SKM-1 treated with dmso at 0.1 percent for 144 hours (cell line): ENCODE measurements at regions not wholly inside any gene's neighbourhood (a gene's known extent, or its start where the extent isn't known, plus 50 kb on each side); places are given as distances from the start of the nearest gene placed in this dataset.

Source experiments
- DNase-seq: peaks from one replicate; lab custom pipeline; 2025; ENCODE audit not compliant: unreplicated experiment; lab: John Stamatoyannopoulos, UW

DNA sequence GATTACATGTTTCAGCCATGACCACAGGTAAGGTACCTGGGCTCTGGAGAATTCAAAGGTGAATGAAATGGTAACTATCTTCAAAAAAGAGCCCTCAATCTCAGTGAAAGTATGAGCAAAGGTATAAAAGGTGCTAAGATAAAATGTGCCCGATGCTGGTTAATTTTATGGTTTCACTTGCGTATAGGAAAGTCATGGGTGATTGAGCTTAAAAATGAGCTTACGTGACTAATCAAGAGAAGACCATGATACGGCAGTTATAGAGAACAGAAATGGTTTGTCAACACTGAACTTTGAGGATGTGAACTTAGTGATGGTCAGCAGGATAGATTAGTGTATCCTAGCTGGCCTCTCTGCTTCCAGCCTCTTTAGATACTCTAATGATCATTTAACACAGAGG, 320.1 kb downstream of the DEPDC1B start:
- DNase-seq, result no peak

DNA sequence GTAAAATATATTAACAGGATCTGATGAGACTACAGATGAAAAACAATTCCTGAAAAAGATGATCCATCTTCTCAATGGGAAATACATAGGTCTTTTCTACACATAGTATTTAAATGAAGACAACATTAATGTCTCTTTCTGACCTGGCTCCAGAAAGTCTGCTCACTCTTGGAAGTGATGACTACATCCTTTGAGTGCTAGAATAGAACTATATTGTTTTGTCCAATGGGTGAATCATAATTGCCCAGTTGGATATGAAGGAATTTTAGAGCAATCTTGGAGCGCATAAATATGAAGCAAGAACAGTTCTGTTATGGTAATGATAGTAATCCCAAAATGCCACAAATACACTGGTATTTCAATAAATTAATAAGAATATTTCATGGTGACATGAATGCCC, 322.1 kb downstream of the DEPDC1B start:
- no peak for DNase-seq

DNA sequence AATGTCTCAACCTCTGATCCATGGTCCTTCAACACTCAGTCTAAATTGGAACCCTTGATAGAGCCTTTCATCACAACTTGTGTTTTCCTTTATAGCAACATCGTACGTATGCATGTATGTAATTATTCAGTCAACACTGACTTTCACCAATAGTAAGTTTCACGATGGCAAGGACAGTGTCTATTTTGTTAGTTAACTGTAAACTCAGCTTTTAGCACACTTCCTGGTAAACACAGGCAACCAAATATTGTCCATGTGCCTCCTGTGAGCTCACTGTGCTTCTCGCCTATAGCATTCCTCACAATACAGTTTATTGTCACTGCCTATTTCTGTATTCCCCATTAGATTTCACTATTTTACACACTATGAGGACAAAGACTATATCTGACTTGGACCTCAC, 323.1 kb downstream of the DEPDC1B start:
- no peak for DNase-seq

DNA sequence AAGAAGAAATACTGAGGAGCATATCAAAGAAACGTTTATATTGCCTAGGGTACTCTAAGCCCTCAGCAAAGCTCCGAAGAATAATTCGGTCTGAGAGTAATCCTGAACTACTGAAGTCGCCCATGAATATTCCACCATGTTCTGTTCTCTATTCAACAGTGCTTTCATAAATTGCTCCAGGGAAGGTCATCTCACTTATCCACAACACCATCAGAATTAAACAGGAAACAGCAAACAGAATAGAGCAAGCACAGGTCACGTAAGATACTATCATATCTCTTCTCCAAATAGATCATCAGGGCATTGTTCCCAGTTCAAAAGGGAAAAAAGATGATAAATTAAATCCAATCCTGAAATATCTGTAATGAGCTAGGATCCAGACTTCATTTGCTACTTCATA, 325.6 kb downstream of the DEPDC1B start:
- no peak for DNase-seq

DNA sequence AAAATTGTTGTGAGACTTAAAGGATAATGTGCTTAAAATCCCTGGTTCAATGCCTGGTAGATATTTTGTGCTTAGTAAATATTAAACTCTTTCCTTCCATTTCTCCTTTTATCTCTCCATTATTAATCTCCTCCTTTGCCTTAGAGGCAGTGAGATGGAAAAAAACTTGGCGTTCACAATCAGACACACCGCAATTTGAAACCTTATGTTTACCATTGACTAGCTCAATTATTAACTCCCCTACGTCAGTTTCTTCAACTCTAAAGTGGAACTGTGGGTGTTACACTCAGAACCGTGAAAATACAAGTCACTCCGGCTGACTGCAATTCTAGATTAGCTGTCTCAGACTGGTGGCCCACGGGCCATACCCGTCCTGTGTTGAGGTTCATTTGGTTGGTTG, 327.2 kb downstream of the DEPDC1B start:
- no peak for DNase-seq

DNA sequence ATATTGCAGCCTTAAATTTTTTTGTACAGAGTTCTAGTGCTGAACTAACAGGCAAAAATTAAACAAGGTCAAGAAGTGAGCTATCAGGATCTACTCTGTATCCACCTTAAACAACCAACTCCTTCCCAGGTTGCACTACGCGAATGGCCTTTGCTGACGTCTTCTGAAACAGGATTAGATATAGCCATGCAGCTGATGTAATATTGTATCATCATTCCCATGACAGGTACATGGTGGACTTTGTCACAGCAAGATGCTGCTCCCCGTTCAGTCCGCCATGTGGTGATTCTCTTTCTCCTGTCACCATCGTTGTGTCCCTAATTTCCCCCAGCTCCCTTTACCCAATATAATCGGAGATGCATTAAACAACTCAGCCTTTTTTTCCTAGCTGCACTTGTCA, 328.9 kb downstream of the DEPDC1B start:
- no peak for DNase-seq

DNA sequence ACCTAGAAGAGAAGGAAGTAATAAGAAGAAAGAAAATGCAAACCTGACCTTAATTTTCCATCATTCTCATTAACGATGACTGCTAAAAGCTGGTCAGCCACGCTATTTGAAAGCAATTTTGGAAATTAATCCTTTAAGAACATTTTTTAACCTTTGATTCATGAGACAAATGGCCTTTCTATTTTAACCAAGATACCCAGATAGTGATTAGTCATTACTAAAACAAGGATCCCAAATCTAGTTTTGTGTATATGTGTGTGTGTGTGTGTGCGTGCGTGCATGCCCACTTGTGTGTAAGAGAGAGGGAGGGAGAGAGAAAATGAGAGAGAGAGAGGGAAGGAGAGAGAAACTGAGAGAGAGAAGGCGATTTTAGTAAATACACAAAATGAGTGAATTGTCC, 329.5 kb downstream of the DEPDC1B start:
- no peak for DNase-seq

DNA sequence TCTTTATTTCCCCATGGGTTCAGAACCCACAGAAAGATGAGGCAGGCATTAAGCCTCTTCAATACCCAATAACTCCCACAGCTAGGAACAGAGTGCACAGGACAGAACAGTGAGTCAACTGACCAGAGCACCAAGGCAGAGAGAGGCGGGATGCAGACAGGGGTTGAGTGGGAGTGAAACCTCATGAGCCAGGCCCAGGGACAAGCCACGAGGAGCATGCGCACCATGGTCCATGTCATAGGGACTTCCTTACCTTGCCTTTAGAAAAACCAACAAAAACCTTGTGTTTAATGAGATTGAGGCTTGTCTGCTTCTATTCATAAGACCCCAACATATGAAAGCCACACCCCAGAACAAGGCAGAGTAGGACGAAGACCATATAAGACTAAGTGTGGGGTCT, 330.6 kb downstream of the DEPDC1B start:
- no peak for DNase-seq

DNA sequence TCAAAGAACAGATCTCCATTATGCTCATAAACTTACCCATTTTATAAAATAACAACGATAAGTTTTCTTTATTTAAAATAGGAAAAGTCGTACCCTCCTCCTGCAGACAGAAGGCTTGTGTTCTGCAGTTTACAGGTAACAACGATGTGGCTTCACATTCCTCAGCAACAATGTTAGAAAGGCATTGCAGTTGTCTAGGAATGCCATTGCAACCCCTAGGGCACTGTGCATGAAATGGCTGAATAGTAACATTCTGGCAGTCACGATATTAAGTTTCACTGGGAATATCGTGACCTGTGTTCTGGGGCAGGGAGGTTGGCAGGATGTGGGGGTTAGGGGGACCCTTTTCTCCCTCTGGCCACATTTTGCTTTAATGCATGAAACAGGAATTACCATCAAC, 331.9 kb downstream of the DEPDC1B start:
- no peak for DNase-seq

DNA sequence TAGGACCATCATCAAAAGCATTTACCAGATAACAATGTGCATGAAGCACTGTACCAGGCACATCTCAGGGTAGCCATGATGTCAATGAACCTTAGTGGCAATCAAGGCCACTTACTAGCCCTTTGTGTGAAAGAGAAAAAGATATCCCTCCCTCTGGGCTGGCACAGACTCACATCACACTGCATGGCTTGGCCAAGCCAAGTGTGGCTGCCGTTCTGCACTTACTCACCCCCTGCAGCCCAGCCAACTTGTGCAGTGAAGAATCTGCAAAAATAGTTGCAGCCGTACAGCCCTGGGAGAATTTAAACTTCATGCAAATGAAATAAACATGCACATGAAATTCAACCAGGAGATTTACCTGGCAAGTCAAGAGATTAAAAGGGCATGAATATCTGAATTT, 333.5 kb downstream of the DEPDC1B start:
- DNase-seq, result no peak

DNA sequence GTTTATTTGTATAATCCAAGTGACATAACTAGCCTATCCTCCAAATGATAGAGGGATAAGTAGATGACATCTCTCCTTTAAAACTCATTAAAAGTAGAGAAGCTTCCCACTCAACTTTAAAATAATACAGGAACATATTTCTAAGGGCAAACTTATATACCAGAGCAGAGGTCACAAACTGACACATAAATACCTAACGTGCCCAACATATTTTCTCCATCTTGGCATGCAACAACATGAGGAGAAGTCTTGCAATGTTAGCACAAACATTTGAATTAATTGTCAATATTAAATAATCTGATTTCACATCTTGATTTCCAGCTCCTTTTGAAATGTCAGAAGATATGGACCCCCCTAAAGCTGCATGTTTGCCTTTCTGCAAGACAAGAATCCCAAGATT, 335.0 kb downstream of the DEPDC1B start:
- no peak for DNase-seq

DNA sequence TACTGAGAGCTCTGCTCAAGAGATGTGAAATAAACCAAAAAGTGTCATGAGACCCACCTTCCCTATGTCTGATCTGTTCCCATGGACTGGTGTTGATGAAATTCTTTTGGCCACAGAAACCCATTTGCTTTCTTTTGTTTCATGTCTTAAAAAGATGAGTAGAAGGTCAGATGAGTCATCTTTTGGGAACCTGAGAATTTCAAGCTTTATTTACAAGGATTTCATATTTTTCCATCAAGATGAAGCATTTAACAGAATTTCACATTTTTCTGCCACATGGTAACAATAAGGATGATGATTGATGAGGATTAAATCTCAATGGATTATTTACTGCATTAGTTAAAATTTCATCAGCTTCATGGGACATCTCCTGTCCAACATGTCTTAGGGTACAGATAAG, 337.8 kb downstream of the DEPDC1B start:
- DNase-seq, result no peak

DNA sequence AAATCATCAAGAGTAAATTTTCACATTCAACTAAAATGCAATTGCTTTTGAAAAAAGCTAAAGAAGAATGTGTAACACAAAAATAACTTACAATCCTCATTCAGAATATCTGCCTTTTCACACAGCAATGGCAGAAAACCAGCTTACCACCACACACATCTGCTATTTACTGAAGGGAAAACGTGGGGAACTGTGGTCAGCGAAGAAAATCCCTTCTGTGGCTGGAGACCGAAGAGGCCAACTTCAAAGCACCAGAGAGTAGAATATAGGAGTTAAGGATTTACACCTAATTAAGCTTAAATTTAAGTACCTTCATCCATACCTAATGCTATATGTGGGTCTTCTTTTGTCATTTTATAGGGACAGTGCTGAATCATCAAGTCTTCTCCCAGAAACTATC, 339.6 kb downstream of the DEPDC1B start:
- DNase-seq, result no peak

DNA sequence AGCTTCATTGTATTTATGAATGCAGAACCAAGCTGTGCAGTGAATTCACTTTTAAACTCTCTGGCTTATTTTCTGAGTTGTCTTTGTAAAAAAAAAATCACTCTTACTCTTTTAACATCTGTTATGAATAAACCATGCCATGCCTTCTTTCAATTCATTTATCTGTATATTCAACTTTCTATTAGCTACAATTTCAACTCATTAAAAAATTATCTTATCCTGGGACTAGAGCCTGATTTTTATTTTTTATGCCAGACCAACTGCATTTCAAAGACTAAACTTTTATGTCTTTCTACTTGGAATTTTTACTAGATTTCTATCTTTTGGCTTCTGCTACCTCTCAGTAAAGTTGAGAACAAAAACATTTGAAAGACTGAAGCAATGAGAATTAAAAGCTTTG, 342.7 kb downstream of the DEPDC1B start:
- DNase-seq, result no peak

DNA sequence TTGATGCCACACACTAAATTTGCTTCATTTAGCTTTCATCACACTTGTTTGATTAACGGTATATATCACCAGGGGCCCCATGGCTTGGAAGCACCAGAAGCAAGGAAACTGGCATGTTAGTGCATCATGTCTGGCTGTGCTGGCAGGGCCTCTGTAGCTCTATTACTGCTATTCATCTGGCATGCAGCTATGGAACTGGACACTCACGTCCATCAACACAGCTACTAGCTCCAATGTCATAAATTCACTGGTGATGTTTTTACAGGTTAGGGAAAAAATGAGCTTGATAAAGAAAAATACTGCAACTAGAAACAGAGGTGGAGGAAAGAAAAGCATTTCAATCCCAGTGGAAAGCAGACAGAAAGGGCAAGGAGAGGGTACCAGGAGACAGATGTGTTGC, 343.2 kb downstream of the DEPDC1B start:
- DNase-seq, result no peak

DNA sequence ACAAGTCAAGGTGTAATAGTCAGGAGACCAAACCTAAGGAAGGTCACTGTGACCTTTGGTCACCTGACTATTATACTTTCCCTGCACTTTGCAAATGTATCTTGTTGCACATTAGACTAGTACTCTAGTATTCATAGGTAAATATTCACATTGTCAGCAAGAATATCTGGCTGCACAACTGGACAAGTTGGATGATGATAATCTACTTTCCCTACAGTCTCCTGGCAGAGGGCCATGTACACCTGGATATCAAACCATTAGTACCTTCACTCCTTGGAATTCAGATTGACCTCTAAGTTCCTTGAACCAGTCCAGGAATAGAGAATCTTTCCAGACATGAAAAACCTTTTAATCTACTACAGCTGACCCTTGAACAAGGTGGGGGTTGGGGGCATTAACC, 344.8 kb downstream of the DEPDC1B start:
- DNase-seq, result no peak

DNA sequence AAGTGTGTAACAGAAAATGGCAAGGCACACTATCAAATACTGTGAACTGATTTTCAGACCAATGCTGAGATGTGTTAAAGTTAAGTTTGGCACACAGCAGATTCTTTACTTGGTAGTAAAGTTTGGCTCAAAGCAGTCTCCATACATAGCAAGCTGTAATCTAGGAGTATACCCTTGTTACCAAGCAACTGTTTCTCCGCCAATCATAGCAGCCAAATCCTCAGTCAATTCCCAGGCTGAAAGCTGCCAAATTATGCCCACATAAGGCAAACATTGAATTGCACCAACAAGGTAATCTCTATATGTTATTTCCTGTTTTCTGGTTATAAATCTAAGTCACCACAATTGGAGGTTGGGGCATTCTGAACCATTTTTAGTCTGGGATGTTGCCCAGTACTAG, 345.7 kb downstream of the DEPDC1B start:
- DNase-seq, result no peak

DNA sequence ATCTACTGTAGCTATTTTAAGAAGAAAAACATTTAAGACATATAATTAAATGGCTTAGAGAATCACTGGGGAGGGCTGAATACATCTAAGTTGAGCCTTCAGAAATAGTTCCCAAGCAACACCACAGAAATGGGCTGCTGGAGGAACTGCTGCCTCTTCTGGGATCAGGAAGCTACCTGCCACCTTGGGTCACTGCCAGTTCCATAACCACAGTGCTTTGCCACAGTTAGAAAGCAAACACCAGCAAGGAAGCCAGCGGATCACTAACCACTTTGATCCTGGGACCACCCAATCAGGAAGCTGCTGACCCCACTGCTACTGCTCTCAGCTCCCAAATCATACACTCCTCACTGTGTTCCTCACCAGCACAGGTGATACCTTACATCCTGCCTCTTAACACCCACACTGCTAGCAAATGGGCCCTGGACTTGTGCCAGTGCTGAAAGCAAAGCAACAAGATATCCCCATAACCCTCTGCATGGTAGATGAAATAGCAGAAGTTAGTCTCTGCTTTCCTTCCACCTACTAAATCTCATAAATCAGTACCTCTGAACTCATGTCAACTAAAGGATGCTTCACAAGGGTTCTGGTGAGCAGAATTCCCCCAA, 346.9 kb downstream of the DEPDC1B start:
- no peak for DNase-seq

DNA sequence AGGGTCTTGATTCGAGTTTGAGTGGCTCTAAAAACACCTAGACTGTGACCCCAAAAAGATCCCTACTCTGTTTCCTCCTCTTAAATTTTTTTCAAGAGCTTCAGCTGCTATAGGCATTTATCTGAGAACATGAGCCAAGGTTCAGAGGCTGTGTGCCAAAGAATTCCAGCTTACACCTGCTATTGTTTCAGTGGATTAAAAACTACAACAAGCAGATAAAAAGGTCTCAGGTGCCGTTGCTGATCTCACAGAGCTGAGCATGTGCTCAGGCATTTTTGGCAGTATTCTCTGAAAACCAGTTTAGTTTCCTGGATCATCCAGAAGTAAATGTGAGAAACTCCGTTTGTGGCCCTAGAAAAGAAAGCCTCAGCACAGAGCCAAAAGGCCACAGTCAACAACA, 349.2 kb downstream of the DEPDC1B start:
- no peak for DNase-seq

DNA sequence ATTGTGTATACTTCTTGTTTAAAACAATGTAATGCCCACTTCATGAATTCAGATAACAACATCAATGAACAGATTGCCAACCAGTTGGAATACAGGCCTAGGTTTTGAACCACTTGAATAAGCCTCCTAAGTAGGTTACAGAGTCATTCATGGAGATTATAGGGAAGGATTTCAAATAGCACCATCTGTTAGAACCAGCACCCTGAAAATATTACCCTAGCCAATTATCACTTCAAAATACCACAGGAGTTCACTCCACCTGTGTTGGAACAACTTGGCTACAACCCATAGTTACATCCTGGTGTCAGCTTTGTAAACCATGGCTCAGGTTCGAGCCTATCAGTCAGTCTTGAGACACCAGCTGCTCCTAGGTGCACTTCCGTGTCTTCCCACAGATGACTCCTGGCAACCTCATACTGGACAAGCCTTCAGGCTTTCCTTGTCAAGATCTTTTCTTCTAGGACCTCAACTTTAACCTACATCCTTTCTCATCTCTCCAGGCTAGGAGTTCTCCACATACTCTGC, 350.0 kb downstream of the DEPDC1B start:
- no peak for DNase-seq

DNA sequence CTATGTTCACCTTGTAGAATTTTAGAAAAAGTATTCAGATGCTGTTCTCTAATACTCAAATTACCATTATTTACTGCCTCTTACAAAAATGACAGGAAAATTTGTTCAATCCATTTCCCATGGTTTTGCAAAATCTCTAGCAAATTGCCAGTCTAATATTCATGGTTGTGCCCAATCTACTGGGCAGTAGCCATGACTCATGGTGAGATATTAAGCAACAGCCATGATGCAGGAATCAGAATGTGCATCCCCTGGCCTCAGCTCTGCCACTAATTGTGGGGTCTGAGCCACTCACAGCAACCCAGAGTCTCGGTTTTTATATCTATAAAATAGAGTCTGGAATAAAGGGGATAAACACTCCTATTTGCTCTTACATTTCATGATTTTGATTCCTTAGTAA, 353.6 kb downstream of the DEPDC1B start:
- DNase-seq, result no peak

DNA sequence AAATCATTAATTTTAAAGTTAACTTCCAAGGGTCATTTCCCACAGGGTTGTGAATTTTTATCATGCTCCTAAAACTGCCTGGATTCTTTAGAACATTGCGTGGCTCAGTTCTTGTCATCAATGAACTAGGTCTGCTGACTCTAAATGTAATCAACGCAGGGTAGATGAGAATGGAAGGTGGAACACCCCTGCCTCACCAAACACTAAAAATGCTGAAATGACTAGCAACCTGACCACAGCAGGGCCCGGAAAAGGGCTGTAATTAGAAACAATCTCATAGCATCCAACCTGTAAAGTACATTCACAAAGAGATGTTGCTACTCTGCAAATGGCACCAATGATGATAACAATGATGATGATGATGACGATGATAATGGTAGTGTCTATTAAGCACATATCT, 356.9 kb downstream of the DEPDC1B start:
- no peak for DNase-seq

DNA sequence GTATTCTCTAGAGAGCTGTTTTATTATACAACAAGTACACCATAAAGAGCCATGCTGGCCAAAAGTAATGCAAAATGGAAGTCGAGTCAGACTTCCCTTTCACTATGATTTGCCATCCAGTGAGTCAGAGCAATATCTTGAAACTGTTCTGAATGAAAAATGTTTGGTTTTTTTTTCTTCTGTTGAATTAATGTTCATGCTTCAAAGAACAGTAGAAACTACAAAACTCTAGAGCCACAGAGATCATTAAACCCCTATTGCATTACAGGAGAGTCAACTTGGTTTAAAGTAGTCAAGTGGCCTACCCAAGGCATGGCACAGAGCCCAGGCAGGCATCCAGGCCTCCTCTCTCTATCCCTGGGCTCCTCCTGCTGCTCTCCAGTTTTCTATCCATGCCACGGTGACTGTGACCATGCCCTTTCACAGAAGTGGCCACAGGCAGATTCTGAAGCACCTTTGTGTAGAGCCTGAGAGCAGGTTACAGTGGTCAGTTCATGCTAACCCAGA, 358.9 kb downstream of the DEPDC1B start:
- DNase-seq, result no peak
